Motor neuron (in vitro differentiated cells): ENCODE measurements at regions not wholly inside any gene's neighbourhood (a gene's known extent, or its start where the extent isn't known, plus 50 kb on each side); places are given as distances from the start of the nearest gene placed in this dataset.

ENCODE experiments used
- ATAC-seq, 8 experiments: fragments of 200-7000 bp; cut with Tn5 transposase; replicated peaks in 6 of 8; 2 replicates each; pipeline ENCODE4 v1.8.0; 2021; ENCODE audit warnings: mild to moderate bottlenecking in 8 of 8, moderate library complexity in 8 of 8
- H3K27ac ChIP-seq, 2 donors: fragments of 250-450 bp; sonication (Bioruptor Pico); 2 replicates each; pipeline ENCODE4 v1.9.0; 2021; ENCODE audit warnings: antibody characterized with exemption in 2 of 2, mild to moderate bottlenecking in 2 of 2, moderate library complexity in 1 of 2
- H3K4me1 ChIP-seq, 2 donors: fragments of 250-450 bp; sonication (Bioruptor Pico); replicated peaks in 1 of 2; 2 replicates each; pipeline ENCODE4 v1.6.1; 2021; ENCODE audit warnings: antibody characterized with exemption in 2 of 2, mild to moderate bottlenecking in 2 of 2, moderate library complexity in 1 of 2
- H3K4me3 ChIP-seq, 5 donors: fragments of 250-450 bp; sonication (Bioruptor Pico); 2 replicates each; pipeline ENCODE4 v1.9.0; 2021; ENCODE audit warnings: antibody characterized with exemption in 5 of 5, mild to moderate bottlenecking in 5 of 5, moderate library complexity in 4 of 5
- WGBS, 10 experiments: fragments of 450-650 bp; shearing (Covaris generic); methylation state at CpG; one replicate each; pipeline ENCODE4 v1.0.0; 2022; 5-methylcytosine and 5-hydroxymethylcytosine counted together
- in situ Hi-C, 9 experiments: fragments of 400-800 bp; cut with MboI; loops; one replicate each; pipeline ENCODE4 v1.15.0; 2021; ENCODE audit warnings: low sequenced_read_pairs in 9 of 9, low pct_unique_long_range_greater_than_20kb in 2 of 9; ENCODE audit not compliant: unreplicated experiment in 9 of 9

DNA sequence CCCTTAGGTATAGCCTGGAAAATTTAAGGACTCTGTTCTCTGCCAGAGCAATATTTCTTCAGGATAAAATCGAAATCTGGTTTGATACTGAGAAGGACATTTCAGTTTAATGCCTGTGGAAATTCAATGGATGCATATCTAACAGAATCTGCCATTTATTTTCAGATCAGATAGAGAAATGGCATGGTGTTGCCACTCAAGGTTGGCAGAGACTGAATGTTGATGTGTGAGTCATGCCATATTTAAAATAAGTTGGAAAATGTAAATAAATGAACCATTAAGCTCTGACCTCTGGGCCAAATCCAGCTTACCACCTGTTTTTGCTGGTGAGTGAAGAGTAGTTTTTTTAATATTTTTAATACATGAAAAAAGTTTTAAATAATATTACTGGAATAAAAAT is 594.6 kb downstream of the DOK5 start:
- in situ Hi-C loops, result no loop called here
- H3K4me1 ChIP-seq, result no peaks in the 10 kb centered on the region
- ATAC-seq, result no peak
- WGBS, 10 experiments, result 0 to 57% (median 33%) methylated on average over 1 of the region's 1 CpG; no CpG with 5 or more reads in 3 of the 10 experiments
- H3K4me3 ChIP-seq, result no peak overlapping the region
- no peak overlapping the region for H3K27ac ChIP-seq

DNA sequence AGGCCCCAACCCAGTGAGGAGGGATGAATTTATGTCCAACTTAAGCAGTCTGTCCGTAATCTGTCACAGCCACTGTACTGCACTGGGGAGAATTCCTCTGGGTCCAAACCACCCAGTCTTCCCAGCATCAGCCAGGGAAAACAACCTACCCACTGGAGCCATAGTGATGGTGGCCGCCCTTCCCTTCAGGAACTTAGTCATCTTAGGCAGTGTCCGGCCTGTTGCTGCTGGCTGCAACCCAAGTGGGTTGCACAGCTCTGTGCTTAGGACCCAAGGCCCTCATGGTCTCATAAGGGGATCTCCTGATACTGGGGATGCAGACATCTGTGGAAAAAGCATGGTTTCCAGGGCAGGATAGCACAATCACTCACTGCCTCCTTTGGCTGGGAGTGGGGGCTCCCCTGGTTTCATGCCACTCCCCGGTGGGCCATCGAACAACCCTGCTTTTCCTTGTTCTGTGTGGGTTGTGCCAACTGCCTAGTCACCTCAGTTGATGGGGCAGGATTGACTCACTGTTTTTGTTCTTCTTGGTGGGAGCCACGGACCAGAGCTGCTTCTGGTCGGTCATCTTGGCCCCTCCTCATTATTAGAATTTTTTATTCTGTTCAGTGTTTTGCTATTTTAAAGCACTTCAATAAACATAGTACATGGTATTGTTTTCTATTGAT is 591.9 kb downstream of the DOK5 start:
- WGBS, 10 experiments, result 0 to 94% (median 29%) methylated on average over 2 to 6 of the region's 7 CpGs; no CpG with 5 or more reads in 1 of the 10 experiments
- Histone ChIP-seq H3K4me1 (no peaks in the 10 kb centered on the region), H3K27ac (no peak overlapping the region), H3K4me3 (no peak overlapping the region)
- ATAC-seq, result no peak
- in situ Hi-C loops, result no loop called here

DNA sequence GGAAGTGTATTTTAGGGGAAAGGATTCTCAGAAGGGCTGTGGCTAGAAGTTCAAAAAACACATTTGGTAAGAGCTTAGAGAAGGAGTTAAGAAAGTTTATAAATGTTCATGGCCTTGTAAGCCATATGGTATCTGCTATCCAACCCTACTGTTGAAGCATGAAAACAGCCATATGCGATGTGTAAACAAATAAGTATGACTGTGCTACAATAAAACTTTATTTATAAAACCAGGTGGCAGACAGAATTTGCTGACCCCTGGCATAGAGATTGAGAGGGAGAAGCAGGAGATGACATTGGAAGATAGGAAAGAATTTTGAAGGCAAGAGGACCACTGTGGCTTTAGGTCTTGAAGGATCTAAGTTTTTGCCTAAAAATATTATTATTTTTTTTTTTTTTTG is 583.5 kb downstream of the DOK5 start:
- H3K4me3 ChIP-seq, result no peak overlapping the region
- no peaks in the 10 kb centered on the region for H3K4me1 ChIP-seq
- no peak for ATAC-seq
- H3K27ac ChIP-seq, result no peak overlapping the region
- whole genome bisulfite sequencing, 10 experiments, result 18 to 100% (median 92%) methylated on average over 1 of the region's 1 CpG; no CpG with 5 or more reads in 1 of the 10 experiments
- in situ Hi-C loops, result no loop called here

DNA sequence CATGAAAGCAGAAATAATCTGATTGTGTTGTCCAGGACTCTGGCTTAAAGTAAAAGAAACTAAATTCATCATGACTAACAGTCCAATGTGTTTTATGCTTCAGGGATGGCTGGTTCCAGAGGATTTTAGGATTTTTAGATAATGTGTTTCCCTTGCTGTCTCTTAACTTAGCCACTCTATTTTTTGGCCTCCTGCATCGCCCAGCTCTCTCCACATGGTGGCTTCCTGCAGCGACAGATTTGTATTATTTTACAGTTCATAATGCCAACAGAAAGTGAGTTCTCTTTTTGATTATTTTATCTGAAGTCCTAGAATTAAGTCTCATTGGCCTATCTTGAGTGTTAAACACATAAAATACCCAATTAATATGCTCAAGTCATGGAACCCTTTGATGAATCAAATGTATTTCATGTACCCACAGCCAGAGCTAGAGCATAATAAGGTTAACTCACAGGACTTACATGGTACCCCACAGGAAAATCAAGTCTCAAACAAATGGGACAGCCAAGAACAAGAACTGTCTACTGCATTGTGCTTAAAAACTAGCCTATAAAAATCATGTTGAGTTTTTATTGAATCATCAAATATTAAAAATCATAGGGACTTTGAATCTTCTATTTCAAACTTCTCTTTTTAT is 582.5 kb downstream of the DOK5 start:
- in situ Hi-C loops, result no loop called here

DNA sequence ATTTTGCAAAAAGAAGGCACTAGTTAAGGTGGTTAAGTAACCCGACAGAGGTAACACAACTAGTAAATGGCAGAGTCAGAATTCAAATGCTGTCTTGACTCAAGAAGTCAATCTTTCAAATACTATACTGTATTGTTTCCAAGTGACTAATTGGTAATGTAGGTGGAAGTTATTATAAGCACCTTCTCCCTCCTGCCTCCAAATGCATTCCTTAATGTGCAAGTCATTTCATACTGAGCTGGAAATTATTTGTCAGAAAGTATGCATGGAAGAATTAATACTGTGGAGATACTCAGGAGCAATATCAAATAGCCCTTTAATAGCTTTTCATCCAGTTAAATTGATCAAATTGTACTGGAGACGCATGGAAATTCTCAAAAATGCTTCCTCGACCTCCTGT is 579.1 kb downstream of the DOK5 start:
- H3K27ac ChIP-seq, result no peak overlapping the region
- peaks cover 0 to 14% of the 10 kb centered on the region in 2 donors for H3K4me1 ChIP-seq
- H3K4me3 ChIP-seq, result no peak overlapping the region
- no peak for ATAC-seq
- WGBS, 10 experiments, result 4 to 93% (median 64%) methylated on average over 2 to 3 of the region's 3 CpGs; no CpG with 5 or more reads in 2 of the 10 experiments
- in situ Hi-C loops, result no loop called here

More for the DNA sequence above, 582.5 kb downstream of the DOK5 start:
- Histone ChIP-seq H3K4me1 (peaks cover 0 to 7% of the 10 kb centered on the region in 2 donors), H3K4me3 (no peak overlapping the region), H3K27ac (no peak overlapping the region)
- no peak for ATAC-seq
- 0 to 71% (median 20%) methylated on average over 2 of the region's 2 CpGs; no CpG with 5 or more reads in 1 of the 10 experiments for WGBS, 10 experiments

DNA sequence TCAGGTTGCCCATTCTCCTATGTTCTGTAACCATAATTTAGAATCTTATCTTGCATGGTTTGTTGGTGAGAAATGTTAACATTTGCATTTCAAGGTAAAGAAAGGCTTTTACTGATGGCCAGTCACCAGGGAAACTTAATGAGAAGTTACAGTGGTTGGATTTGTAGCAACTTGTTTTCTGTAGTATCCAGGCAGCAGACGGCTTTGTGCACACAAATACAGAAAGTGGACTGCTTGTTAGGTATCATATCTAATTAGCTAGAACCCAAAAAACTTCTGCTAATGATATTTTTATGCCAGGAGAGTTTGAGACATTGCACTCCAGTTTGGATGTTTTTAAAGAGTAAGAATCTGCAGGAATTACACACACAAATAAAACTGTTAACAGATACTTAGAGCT is 578.0 kb downstream of the DOK5 start:
- in situ Hi-C loops, result no loop called here
- WGBS, 10 experiments, result 0 to 92% (median 82%) methylated on average over 1 of the region's 1 CpG; no CpG with 5 or more reads in 6 of the 10 experiments
- H3K27ac ChIP-seq, result no peak overlapping the region
- no peak for ATAC-seq
- H3K4me1 ChIP-seq, result peaks cover 0 to 14% of the 10 kb centered on the region in 2 donors
- no peak overlapping the region for H3K4me3 ChIP-seq

DNA sequence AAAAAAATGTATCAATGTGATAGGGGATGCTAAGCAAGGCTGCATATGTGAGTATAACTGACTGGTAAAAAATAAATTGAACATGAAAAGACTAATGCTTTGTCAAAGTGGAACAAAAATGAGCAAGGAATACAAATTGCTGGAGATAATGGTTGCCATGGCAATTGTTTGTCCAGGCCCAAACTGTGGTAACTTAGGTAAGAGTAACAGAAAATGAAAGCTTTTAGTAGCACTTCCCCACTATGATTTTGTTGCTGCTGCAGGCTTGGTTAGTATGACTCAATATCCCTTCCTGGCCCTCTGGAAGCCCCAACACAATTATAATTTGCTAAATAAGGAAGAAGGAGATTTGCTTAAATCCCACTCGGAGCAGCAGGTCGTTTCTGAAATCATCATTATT is 577.1 kb downstream of the DOK5 start:
- in situ Hi-C loops, result no loop called here
- Histone ChIP-seq H3K27ac (no peak overlapping the region), H3K4me3 (no peak overlapping the region), H3K4me1 (peaks cover 0 to 14% of the 10 kb centered on the region in 2 donors)
- 0 to 83% (median 59%) methylated on average over 1 to 2 of the region's 2 CpGs; no CpG with 5 or more reads in 5 of the 10 experiments for WGBS, 10 experiments
- no peak for ATAC-seq

DNA sequence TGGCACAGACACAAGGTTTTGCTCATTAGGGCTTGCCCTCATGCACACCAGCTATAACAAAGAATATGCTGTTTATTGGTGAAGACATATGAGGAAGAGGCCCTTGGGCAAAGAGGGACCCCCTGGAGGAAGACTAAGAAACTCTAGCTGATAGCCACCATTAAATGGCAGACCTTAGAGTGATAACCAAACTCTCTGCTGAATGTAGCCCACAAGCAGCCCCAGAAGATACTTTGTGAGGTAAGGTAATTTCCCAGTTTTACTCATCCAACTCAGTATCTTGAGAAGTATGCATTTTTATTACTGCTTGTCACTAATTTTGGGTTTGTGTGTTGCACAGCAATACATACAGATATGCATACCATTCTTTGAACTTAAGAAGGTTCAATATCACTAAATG is 563.3 kb downstream of the DOK5 start:
- Histone ChIP-seq H3K27ac (no peak overlapping the region), H3K4me3 (no peak overlapping the region), H3K4me1 (no peaks in the 10 kb centered on the region)
- in situ Hi-C loops, result no loop called here
- ATAC-seq, result no peak

DNA sequence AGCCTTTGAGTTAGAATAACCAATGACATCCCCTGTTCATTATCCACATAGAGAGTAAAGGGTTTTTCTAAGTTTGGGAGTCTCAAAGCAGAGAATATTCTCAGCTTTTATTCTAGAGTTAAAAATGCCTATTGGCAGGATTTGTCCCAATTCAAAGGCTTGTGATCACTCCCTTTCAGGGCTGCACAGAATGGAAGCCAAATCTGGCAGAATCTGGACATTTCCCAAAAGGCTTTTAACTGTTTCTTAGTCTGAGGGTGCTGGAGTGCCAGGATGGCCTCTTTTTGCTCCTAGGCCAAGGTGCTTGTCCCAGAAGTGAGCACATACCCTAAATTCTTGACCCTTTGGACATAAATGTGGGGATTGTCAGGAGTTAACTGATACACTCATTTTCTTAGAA is 556.6 kb downstream of the DOK5 start:
- Histone ChIP-seq H3K27ac (no peak overlapping the region), H3K4me3 (no peak overlapping the region), H3K4me1 (no peaks in the 10 kb centered on the region)
- ATAC-seq, result no peak
- in situ Hi-C loops, result no loop called here

DNA sequence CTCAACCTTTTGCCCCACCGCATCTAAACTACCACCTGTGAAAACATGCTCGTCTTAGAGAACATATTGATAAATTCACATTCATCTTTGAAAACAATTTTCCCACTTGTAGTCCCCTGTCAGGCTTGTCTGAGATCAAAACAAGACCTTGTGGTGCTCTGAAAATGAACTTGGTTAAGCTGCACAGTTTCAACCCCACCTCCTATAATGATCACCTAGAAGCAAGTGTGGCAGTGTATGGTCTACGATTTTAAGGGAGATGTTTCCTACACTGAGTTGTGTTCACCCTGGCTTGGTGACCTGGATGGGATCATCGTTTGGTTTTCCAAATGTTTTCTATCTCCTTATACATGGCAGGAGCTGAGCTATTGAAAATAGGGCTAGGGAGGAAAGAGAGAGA is 539.4 kb downstream of the DOK5 start:
- peaks cover 0 to 4% of the 10 kb centered on the region in 2 donors for H3K4me1 ChIP-seq
- no peak overlapping the region for H3K27ac ChIP-seq
- ATAC-seq, result peak in 1 of 8 experiments; percentile 20
- 0 to 100% (median 67%) methylated on average over 1 to 4 of the region's 4 CpGs for WGBS, 10 experiments
- in situ Hi-C loops, result no loop called here
- no peak overlapping the region for H3K4me3 ChIP-seq

DNA sequence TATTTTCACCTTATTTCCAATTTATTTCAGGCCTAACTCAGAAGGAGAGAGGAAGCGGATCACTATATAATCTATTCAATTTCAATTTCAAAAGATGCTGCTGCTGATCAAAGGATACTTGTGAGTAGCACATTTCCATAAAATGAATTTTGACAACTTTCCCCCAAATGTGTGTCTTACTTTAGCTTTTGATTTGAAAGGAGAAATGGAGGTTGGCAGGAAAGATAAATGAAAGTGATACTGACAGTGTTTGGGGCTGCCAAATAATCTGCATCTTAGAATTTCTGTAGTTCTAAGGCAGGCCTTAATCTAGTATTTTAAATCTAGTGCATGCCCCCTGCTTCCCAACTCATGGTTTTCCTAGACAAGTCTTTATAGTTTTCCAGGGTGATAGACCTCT is 535.4 kb downstream of the DOK5 start:
- 10 to 100% (median 94%) methylated on average over 1 of the region's 1 CpG; no CpG with 5 or more reads in 4 of the 10 experiments for WGBS, 10 experiments
- in situ Hi-C loops, result no loop called here
- H3K4me1 ChIP-seq, result peaks cover 0 to 4% of the 10 kb centered on the region in 2 donors
- no peak overlapping the region for H3K27ac ChIP-seq
- ATAC-seq, result no peak
- H3K4me3 ChIP-seq, result no peak overlapping the region

DNA sequence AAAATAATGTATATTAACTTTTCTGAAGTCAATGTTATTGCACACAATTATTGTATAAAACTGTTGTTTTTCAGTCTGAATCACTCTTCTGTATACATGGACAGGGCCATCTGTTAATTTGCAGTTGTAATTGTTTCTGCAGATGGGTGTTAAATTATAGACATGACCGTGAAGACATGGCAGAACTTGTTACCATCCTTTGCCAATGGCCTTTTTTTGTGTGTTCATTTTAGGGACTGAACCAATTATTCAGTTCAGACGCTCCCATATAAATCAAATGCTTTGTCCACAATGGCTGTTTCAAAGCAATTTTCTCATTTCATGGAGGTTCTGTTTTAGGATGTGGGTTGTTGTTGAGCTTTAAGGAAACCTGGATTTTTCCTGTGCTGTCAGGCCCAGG is 533.7 kb downstream of the DOK5 start:
- no peak for ATAC-seq
- H3K4me3 ChIP-seq, result no peak overlapping the region
- H3K4me1 ChIP-seq, result no peaks in the 10 kb centered on the region
- in situ Hi-C loops, result no loop called here
- no peak overlapping the region for H3K27ac ChIP-seq
- 0 to 91% (median 68%) methylated on average over 1 to 2 of the region's 2 CpGs; no CpG with 5 or more reads in 2 of the 10 experiments for WGBS, 10 experiments

DNA sequence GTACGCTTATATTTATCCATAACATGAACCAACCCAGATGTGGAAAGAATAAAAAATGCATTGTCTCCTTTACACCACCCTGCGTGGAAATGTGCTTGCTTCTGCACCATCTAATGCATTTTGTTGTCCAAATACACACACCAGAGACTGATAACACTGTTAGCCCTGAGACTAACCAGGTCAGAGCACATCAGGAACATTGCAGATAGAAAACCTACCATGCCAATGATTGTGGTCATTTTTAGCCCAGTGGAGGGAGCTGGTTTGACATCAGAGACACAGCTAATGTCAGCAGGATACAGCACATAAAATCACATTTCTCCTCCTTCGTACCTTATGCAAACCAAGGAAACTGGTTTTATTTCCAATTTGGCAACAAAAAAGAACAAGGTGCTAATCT is 528.7 kb downstream of the DOK5 start:
- Histone ChIP-seq H3K4me1 (no peaks in the 10 kb centered on the region), H3K27ac (no peak overlapping the region), H3K4me3 (no peak overlapping the region)
- ATAC-seq, result peak in 1 of 8 experiments; percentile 29
- WGBS, 10 experiments, result 0 to 100% (median 40%) methylated on average over 1 to 3 of the region's 3 CpGs
- in situ Hi-C loops, result no loop called here

DNA sequence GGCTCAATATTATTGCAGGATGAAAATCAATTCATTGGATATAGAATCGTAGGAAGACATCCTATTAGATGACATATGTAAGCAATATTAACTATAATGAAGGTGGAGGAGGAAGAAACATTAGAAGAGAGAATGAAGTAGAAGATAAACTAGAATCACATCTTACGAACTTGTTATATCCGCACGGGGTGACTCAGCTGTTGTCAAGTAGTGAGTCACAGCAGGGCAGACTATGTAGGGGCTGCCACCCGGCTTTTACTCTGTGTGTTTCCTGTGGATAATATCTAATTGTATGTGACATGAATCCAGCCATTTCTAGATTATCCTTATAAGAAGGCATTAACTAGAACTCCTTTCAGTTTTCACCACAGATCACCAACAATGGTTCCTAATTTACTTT is 520.2 kb downstream of the DOK5 start:
- in situ Hi-C loops, result no loop called here
- WGBS, 10 experiments, result 0 to 100% (median 63%) methylated on average over 1 to 5 of the region's 5 CpGs; no CpG with 5 or more reads in 1 of the 10 experiments
- peak in 4 of 8 experiments; percentile 83 to 94 (median 88) for ATAC-seq

More for the DNA sequence above, 520.2 kb downstream of the DOK5 start:
- no peak overlapping the region for H3K27ac ChIP-seq
- H3K4me1 ChIP-seq, result peaks cover 5 to 10% of the 10 kb centered on the region in 2 donors
- H3K4me3 ChIP-seq, result no peak overlapping the region
